ENCODE measurements at regions not wholly inside any gene's neighbourhood (a gene's known extent, or its start where the extent isn't known, plus 50 kb on each side); places are given as distances from the start of the nearest gene placed in this dataset.

DNA sequence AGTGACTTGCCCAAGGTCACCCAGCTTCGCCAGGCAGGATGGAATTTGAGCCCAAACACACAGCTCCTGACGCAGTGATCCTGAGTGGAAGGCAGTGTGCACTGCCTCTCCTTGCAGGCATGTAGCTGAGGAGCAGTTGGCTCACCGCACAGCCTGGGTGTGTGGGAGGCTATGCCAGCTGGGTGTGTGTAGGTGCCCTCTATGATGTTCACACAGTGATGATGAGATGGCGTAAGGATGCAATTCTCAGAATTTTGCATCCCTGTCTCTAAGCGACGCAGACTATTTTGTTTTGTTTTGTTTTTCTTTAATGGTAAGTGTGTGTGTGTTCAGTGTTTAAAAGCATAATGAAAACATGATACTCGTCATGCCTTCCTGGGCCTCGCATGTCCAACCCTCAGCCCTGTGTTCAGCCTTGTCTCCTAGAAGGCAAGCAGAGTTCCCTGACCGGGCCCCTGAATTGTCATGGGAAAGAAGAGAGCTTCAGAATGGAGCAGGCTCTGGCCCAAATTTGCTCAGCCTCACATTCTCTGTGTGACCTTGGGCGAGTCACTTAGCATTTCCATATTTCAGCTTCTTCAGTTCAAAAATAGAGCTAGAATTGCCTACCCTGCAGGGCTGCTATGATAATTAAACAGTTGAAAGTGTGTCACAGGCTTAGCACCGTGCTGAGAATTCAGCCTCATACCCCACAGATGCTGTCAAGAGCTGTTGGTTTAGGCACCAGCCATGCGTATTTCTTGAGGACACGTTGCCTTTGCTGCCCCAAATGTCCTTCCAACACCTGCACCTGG lies 603.6 kb upstream of the RAB6C start:
- Histone ChIP-seq H3K27me3 (ENCODE audit: insufficient read depth) (no peaks in the 10 kb centered on the region), H3F3A (replicated peaks; ENCODE audit: insufficient read depth) (no peaks in the 10 kb centered on the region), H3K4me3 (ENCODE audit: low read depth in 2 of 2, low read length in 1 of 2) (no peak overlapping the region), H3K4me2 (no peak overlapping the region), H3K4me1 (ENCODE audit: control insufficient read depth in 1 of 2, insufficient read depth in 2 of 2, low read depth in 1 of 2, low read length in 1 of 2) (peaks cover 0 to 5% of the 10 kb centered on the region in 2 experiments; a peak in 1 of 4 replicates), H4K20me1 (ENCODE audit: insufficient read depth) (no peaks in the 10 kb centered on the region), H2AFZ (ENCODE audit: low read depth) (no peak overlapping the region), H3K9me2 (no peaks in the 10 kb centered on the region), H3K36me3 (replicated peaks in 1 of 2; ENCODE audit: control insufficient read depth in 1 of 2, insufficient read depth in 2 of 2, low read length in 1 of 2) (no peaks in the 10 kb centered on the region), H3K79me2 (ENCODE audit: insufficient read depth) (no peaks in the 10 kb centered on the region), H3K9ac (no peak overlapping the region), H3K9me3 (no peaks in the 10 kb centered on the region), H3K27ac (ENCODE audit: low read depth in 2 of 2, low read length in 1 of 2) (no peak overlapping the region)
- DNase-seq: no peak
- CTCF ChIA-PET: interaction anchor here (2.4 kb wide), 1 partner anchor 23 kb away, joined by 7 read pairs; no protein-coding TSS in a partner anchor
- POLR2A ChIA-PET: interaction anchor here (0.6 kb wide), 1 partner anchor 1060 kb away, joined by 3 read pairs; no protein-coding TSS in a partner anchor
- 42% methylated on average over 13 of the region's 13 CpGs for WGBS (ENCODE audit: low lambda C conversion rate)
- TF ChIP-seq RXRA (IDR thresholded peaks at IDR 0.05; ENCODE audit: borderline replicate concordance, low read depth): no peak
- TF ChIP-seq YY1 (IDR thresholded peaks at IDR 0.05; ENCODE audit: low read depth): no peak
- TF ChIP-seq, protein P1, sequence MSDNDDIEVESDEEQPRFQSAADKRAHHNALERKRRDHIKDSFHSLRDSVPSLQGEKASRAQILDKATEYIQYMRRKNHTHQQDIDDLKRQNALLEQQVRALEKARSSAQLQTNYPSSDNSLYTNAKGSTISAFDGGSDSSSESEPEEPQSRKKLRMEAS (IDR thresholded peaks at IDR 0.05; ENCODE audit: low read depth): no peak
- TF ChIP-seq, protein P2, sequence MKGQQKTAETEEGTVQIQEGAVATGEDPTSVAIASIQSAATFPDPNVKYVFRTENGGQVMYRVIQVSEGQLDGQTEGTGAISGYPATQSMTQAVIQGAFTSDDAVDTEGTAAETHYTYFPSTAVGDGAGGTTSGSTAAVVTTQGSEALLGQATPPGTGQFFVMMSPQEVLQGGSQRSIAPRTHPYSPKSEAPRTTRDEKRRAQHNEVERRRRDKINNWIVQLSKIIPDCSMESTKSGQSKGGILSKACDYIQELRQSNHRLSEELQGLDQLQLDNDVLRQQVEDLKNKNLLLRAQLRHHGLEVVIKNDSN (IDR thresholded peaks at IDR 0.05; ENCODE audit: borderline replicate concordance, low read depth): no peak
- TF ChIP-seq EP300 (IDR thresholded peaks at IDR 0.05; ENCODE audit: borderline replicate concordance in 1 of 2, low read depth in 1 of 2, low read length in 1 of 2): no peak
- TF ChIP-seq FOXJ3 (CRISPR knock-in tag; IDR thresholded peaks at IDR 0.05): no peak
- no peak for TF ChIP-seq TCF12 (IDR thresholded peaks at IDR 0.05)
- TF ChIP-seq, protein P3, sequence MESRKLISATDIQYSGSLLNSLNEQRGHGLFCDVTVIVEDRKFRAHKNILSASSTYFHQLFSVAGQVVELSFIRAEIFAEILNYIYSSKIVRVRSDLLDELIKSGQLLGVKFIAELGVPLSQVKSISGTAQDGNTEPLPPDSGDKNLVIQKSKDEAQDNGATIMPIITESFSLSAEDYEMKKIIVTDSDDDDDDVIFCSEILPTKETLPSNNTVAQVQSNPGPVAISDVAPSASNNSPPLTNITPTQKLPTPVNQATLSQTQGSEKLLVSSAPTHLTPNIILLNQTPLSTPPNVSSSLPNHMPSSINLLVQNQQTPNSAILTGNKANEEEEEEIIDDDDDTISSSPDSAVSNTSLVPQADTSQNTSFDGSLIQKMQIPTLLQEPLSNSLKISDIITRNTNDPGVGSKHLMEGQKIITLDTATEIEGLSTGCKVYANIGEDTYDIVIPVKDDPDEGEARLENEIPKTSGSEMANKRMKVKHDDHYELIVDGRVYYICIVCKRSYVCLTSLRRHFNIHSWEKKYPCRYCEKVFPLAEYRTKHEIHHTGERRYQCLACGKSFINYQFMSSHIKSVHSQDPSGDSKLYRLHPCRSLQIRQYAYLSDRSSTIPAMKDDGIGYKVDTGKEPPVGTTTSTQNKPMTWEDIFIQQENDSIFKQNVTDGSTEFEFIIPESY (IDR thresholded peaks at IDR 0.05; ENCODE audit: borderline replicate concordance, low read depth): no peak
- no peak for TF ChIP-seq RAD21 (IDR thresholded peaks at IDR 0.05; ENCODE audit: low read length)
- TF ChIP-seq, protein P4, sequence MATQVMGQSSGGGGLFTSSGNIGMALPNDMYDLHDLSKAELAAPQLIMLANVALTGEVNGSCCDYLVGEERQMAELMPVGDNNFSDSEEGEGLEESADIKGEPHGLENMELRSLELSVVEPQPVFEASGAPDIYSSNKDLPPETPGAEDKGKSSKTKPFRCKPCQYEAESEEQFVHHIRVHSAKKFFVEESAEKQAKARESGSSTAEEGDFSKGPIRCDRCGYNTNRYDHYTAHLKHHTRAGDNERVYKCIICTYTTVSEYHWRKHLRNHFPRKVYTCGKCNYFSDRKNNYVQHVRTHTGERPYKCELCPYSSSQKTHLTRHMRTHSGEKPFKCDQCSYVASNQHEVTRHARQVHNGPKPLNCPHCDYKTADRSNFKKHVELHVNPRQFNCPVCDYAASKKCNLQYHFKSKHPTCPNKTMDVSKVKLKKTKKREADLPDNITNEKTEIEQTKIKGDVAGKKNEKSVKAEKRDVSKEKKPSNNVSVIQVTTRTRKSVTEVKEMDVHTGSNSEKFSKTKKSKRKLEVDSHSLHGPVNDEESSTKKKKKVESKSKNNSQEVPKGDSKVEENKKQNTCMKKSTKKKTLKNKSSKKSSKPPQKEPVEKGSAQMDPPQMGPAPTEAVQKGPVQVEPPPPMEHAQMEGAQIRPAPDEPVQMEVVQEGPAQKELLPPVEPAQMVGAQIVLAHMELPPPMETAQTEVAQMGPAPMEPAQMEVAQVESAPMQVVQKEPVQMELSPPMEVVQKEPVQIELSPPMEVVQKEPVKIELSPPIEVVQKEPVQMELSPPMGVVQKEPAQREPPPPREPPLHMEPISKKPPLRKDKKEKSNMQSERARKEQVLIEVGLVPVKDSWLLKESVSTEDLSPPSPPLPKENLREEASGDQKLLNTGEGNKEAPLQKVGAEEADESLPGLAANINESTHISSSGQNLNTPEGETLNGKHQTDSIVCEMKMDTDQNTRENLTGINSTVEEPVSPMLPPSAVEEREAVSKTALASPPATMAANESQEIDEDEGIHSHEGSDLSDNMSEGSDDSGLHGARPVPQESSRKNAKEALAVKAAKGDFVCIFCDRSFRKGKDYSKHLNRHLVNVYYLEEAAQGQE (IDR thresholded peaks at IDR 0.05; ENCODE audit: low read depth, low read length): no peak
- TF ChIP-seq POLR2AphosphoS5 (IDR thresholded peaks at IDR 0.05; ENCODE audit: low read depth, low read length): no peak
- TF ChIP-seq SMC3 (IDR thresholded peaks at IDR 0.05; ENCODE audit: low read depth, low read length): no peak
- TF ChIP-seq, protein P5, sequence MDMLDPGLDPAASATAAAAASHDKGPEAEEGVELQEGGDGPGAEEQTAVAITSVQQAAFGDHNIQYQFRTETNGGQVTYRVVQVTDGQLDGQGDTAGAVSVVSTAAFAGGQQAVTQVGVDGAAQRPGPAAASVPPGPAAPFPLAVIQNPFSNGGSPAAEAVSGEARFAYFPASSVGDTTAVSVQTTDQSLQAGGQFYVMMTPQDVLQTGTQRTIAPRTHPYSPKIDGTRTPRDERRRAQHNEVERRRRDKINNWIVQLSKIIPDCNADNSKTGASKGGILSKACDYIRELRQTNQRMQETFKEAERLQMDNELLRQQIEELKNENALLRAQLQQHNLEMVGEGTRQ (IDR thresholded peaks at IDR 0.05; ENCODE audit: borderline replicate concordance, low read depth, low read length): no peak
- no peak for TF ChIP-seq FOXM1 (IDR thresholded peaks at IDR 0.05; ENCODE audit: low read depth)
- TF ChIP-seq JUND (IDR thresholded peaks at IDR 0.05): no peak

All from SK-N-SH (cell line).